CD4-positive, alpha-beta memory T cell (primary cell): ENCODE measurements at regions not wholly inside any gene's neighbourhood (a gene's known extent, or its start where the extent isn't known, plus 50 kb on each side); places are given as distances from the start of the nearest gene placed in this dataset.
A peak's percentile ranks its signal among the peaks of the same experiment; 100 is the strongest.

Experiments
- CTCF ChIA-PET: fragments of 350-600 bp; sonication (Branson Sonifier 250); formaldehyde crosslinking; loops from one replicate; lab custom pipeline; 2021; ENCODE audit warnings: inconsistent platforms; ENCODE audit not compliant: partially characterized antibody; lab: Charles Lee
- POLR2A ChIA-PET: fragments of 350-600 bp; sonication (Branson Sonifier 250); formaldehyde crosslinking; loops from one replicate; lab custom pipeline; 2021; ENCODE audit not compliant: partially characterized antibody; lab: Charles Lee
- DNase-seq, 5 donors: peaks; one replicate each; pipeline versions ENCODE4 v3.0.0 to v3.0.0-alpha.2; 2020 to 2022; ENCODE audit warnings: mixed read lengths in 1 of 5
- H3K27ac ChIP-seq: one replicate; pipeline ENCODE4 v1.7.0; 2013; ENCODE audit warnings: low read depth, low read length
- H3K27me3 ChIP-seq: 2 replicates; pipeline ENCODE4 v1.7.0; 2013; ENCODE audit warnings: mild to moderate bottlenecking, low read length, moderate library complexity; ENCODE audit not compliant: insufficient read depth
- H3K36me3 ChIP-seq: 2 replicates; pipeline ENCODE4 v1.7.0; 2013; ENCODE audit warnings: mild to moderate bottlenecking, low read length, moderate library complexity; ENCODE audit not compliant: insufficient read depth
- H3K4me1 ChIP-seq: 2 replicates; pipeline ENCODE4 v1.7.0; 2013; ENCODE audit warnings: mild to moderate bottlenecking, low read length, moderate library complexity; ENCODE audit not compliant: insufficient read depth
- H3K4me3 ChIP-seq, 2 donors: one replicate each; pipeline ENCODE4 v1.7.0; 2013; ENCODE audit warnings: low read length in 2 of 2, mild to moderate bottlenecking in 1 of 2
- H3K9me3 ChIP-seq, 2 donors: one replicate each; pipeline ENCODE4 v1.7.0; 2013; ENCODE audit warnings: low read length in 2 of 2, control low read depth in 1 of 2; ENCODE audit not compliant: control insufficient read depth in 1 of 2
- H3K27ac Mint-ChIP-seq, 7 donors: one replicate each; pipeline ENCODE4 v1.8.0; 2020 to 2021; ENCODE audit warnings: mixed read lengths in 7 of 7, mild to moderate bottlenecking in 6 of 7, inconsistent platforms in 3 of 7, moderate library complexity in 3 of 7
- H3K27me3 Mint-ChIP-seq, 2 donors: one replicate each; pipeline ENCODE4 v1.8.0; 2020 to 2021; ENCODE audit warnings: mixed read lengths in 2 of 2
- H3K36me3 Mint-ChIP-seq, 2 donors: one replicate each; pipeline ENCODE4 v1.8.0; 2020 to 2021; ENCODE audit warnings: mixed read lengths in 2 of 2, inconsistent platforms in 1 of 2, mild to moderate bottlenecking in 1 of 2
- H3K4me1 Mint-ChIP-seq, 4 donors: one replicate each; pipeline ENCODE4 v1.8.0; 2020 to 2021; ENCODE audit warnings: mixed read lengths in 4 of 4, mild to moderate bottlenecking in 1 of 4
- H3K4me3 Mint-ChIP-seq, 8 donors: one replicate each; pipeline ENCODE4 v1.8.0; 2020 to 2021; ENCODE audit warnings: mixed read lengths in 8 of 8, mild to moderate bottlenecking in 7 of 8, moderate library complexity in 6 of 8, inconsistent platforms in 3 of 8
- H3K9me3 Mint-ChIP-seq, 8 donors: one replicate each; pipeline ENCODE4 v1.8.0; 2020 to 2021; ENCODE audit warnings: mixed read lengths in 8 of 8, mild to moderate bottlenecking in 5 of 8, inconsistent platforms in 3 of 8, moderate library complexity in 1 of 8
- intact Hi-C: fragments of 100-400 bp; cut with micrococcal nuclease; formaldehyde crosslinking; loops from one replicate; pipeline ENCODE4 v1.15.1; 2023

GRCh38 chr18:69152436-69152835 lies 248.3 kb upstream of the DOK6 start:
- Mint-ChIP-seq H3K36me3 (no peaks in the 10 kb centered on the region), H3K9me3 (no peaks in the 10 kb centered on the region), H3K27ac (no peak overlapping the region), H3K4me3 (no peak overlapping the region), H3K27me3 (no peaks in the 10 kb centered on the region), H3K4me1 (no peaks in the 10 kb centered on the region)
- DNase-seq, result no peak
- Histone ChIP-seq H3K4me1 (no peaks in the 10 kb centered on the region), H3K27ac (no peak overlapping the region), H3K36me3 (no peaks in the 10 kb centered on the region), H3K9me3 (no peaks in the 10 kb centered on the region), H3K27me3 (no peaks in the 10 kb centered on the region), H3K4me3 (no peak overlapping the region)
- POLR2A ChIA-PET, result no interaction called here
- intact Hi-C loops, result no loop called here
- CTCF ChIA-PET, result no interaction called here

- no peaks in the 10 kb centered on the region for H3K9me3 ChIP-seq
- Mint-ChIP-seq H3K4me3 (no peak overlapping the region), H3K9me3 (peaks cover 0 to 4% (median 0%) of the 10 kb centered on the region in 8 donors), H3K27ac (no peak overlapping the region), H3K27me3 (no peaks in the 10 kb centered on the region), H3K4me1 (peaks cover 0 to under 1% (median under 1%) of the 10 kb centered on the region in 4 donors), H3K36me3 (no peaks in the 10 kb centered on the region)
- intact Hi-C loops, result no loop called here
- H3K27ac ChIP-seq, result no peak overlapping the region
- no peaks in the 10 kb centered on the region for H3K27me3 ChIP-seq
- H3K4me3 ChIP-seq, result no peak overlapping the region
- H3K4me1 ChIP-seq, result no peaks in the 10 kb centered on the region
- no peak for DNase-seq
- POLR2A ChIA-PET, result no interaction called here
- CTCF ChIA-PET, result no interaction called here
- H3K36me3 ChIP-seq, result no peaks in the 10 kb centered on the region
Measured at GRCh38 chr18:69157906-69158305, 242.8 kb upstream of the DOK6 start.

- ChIA-PET POLR2A (no interaction called here), CTCF (no interaction called here)
- Histone ChIP-seq H3K36me3 (no peaks in the 10 kb centered on the region), H3K9me3 (no peaks in the 10 kb centered on the region), H3K4me1 (no peaks in the 10 kb centered on the region), H3K27me3 (no peaks in the 10 kb centered on the region), H3K4me3 (no peak overlapping the region), H3K27ac (no peak overlapping the region)
- Mint-ChIP-seq H3K4me1 (peaks cover 0 to 2% (median under 1%) of the 10 kb centered on the region in 4 donors), H3K27ac (peak overlapping the region in 1 of 7 donors; percentile 24), H3K27me3 (no peaks in the 10 kb centered on the region), H3K4me3 (no peak overlapping the region), H3K36me3 (no peaks in the 10 kb centered on the region), H3K9me3 (peaks cover 0 to 4% (median 0%) of the 10 kb centered on the region in 8 donors)
- no peak for DNase-seq
- intact Hi-C loops, result no loop called here
Measured at GRCh38 chr18:69158944-69159343, 241.7 kb upstream of the DOK6 start.

- no peaks in the 10 kb centered on the region for H3K36me3 Mint-ChIP-seq
- Histone ChIP-seq H3K4me3 (no peak overlapping the region), H3K27me3 (no peaks in the 10 kb centered on the region), H3K4me1 (no peaks in the 10 kb centered on the region), H3K36me3 (no peaks in the 10 kb centered on the region), H3K27ac (no peak overlapping the region), H3K9me3 (no peaks in the 10 kb centered on the region)
- no peak overlapping the region for H3K4me3 Mint-ChIP-seq
- H3K4me1 Mint-ChIP-seq, result peaks cover 0 to 2% (median under 1%) of the 10 kb centered on the region in 4 donors
- intact Hi-C loops, result no loop called here
- peaks cover 0 to 4% (median 0%) of the 10 kb centered on the region in 8 donors for H3K9me3 Mint-ChIP-seq
- H3K27ac Mint-ChIP-seq, result no peak overlapping the region
- no peak for DNase-seq
- H3K27me3 Mint-ChIP-seq, result no peaks in the 10 kb centered on the region
- POLR2A ChIA-PET, result no interaction called here
- CTCF ChIA-PET, result no interaction called here
Measured at GRCh38 chr18:69161383-69162028, 239.2 kb upstream of the DOK6 start.

- DNase-seq, result no peak
- Histone ChIP-seq H3K27me3 (no peaks in the 10 kb centered on the region), H3K27ac (no peak overlapping the region), H3K36me3 (no peaks in the 10 kb centered on the region), H3K4me1 (no peaks in the 10 kb centered on the region), H3K9me3 (no peaks in the 10 kb centered on the region), H3K4me3 (no peak overlapping the region)
- ChIA-PET CTCF (no interaction called here), POLR2A (no interaction called here)
- peaks cover 0 to 2% (median under 1%) of the 10 kb centered on the region in 4 donors for H3K4me1 Mint-ChIP-seq
- intact Hi-C loops, result no loop called here
- H3K4me3 Mint-ChIP-seq, result no peak overlapping the region
- peak overlapping the region in 1 of 7 donors; percentile 37 for H3K27ac Mint-ChIP-seq
- H3K9me3 Mint-ChIP-seq, result peaks cover 0 to 4% (median 0%) of the 10 kb centered on the region in 8 donors
- H3K27me3 Mint-ChIP-seq, result no peaks in the 10 kb centered on the region
- no peaks in the 10 kb centered on the region for H3K36me3 Mint-ChIP-seq
Measured at GRCh38 chr18:69162649-69163048, 238.0 kb upstream of the DOK6 start.

- H3K36me3 ChIP-seq, result no peaks in the 10 kb centered on the region
- POLR2A ChIA-PET, result no interaction called here
- no peaks in the 10 kb centered on the region for H3K4me1 ChIP-seq
- Mint-ChIP-seq H3K27me3 (no peaks in the 10 kb centered on the region), H3K4me1 (no peaks in the 10 kb centered on the region), H3K27ac (no peak overlapping the region), H3K36me3 (no peaks in the 10 kb centered on the region), H3K9me3 (peaks cover 0 to 4% (median 0%) of the 10 kb centered on the region in 8 donors), H3K4me3 (no peak overlapping the region)
- H3K9me3 ChIP-seq, result no peaks in the 10 kb centered on the region
- CTCF ChIA-PET, result no interaction called here
- H3K27ac ChIP-seq, result no peak overlapping the region
- DNase-seq, result no peak
- intact Hi-C loops, result no loop called here
- H3K4me3 ChIP-seq, result no peak overlapping the region
- no peaks in the 10 kb centered on the region for H3K27me3 ChIP-seq
Measured at GRCh38 chr18:69172046-69172445, 228.6 kb upstream of the DOK6 start.

- no peak overlapping the region for H3K27ac ChIP-seq
- Mint-ChIP-seq H3K9me3 (peaks cover 0 to 6% (median 0%) of the 10 kb centered on the region in 8 donors), H3K27ac (no peak overlapping the region), H3K36me3 (no peaks in the 10 kb centered on the region), H3K4me3 (no peak overlapping the region), H3K4me1 (no peaks in the 10 kb centered on the region), H3K27me3 (no peaks in the 10 kb centered on the region)
- ChIA-PET CTCF (no interaction called here), POLR2A (no interaction called here)
- H3K27me3 ChIP-seq, result no peaks in the 10 kb centered on the region
- H3K4me1 ChIP-seq, result no peaks in the 10 kb centered on the region
- no peak overlapping the region for H3K4me3 ChIP-seq
- intact Hi-C loops, result no loop called here
- H3K9me3 ChIP-seq, result no peaks in the 10 kb centered on the region
- no peak for DNase-seq
- H3K36me3 ChIP-seq, result no peaks in the 10 kb centered on the region
Measured at GRCh38 chr18:69175681-69176080, 225.0 kb upstream of the DOK6 start.
